ENCODE measurements at regions not wholly inside any gene's neighbourhood (a gene's known extent, or its start where the extent isn't known, plus 50 kb on each side); places are given as distances from the start of the nearest gene placed in this dataset.

- TF ChIP-seq CTCF (IDR thresholded peaks at IDR 0.05 in 4 of 5, conservative IDR thresholded peaks at IDR 0.05 in 1 of 5) (no peak), POLR2A (IDR thresholded peaks at IDR 0.05) (no peak)
Measured at GRCh38 chr4:19579608-19580007, 672.1 kb upstream of the SLIT2 start.

Data from gastrocnemius medialis (tissue), 4 donors.